ENCODE measurements at regions not wholly inside any gene's neighbourhood (a gene's known extent, or its start where the extent isn't known, plus 50 kb on each side); places are given as distances from the start of the nearest gene placed in this dataset.
"Not testable (repeated sequence)": the region's sequence is repeated elsewhere in the genome, so short reads cannot be mapped to it uniquely, and the experiment has no call there.

DNA sequence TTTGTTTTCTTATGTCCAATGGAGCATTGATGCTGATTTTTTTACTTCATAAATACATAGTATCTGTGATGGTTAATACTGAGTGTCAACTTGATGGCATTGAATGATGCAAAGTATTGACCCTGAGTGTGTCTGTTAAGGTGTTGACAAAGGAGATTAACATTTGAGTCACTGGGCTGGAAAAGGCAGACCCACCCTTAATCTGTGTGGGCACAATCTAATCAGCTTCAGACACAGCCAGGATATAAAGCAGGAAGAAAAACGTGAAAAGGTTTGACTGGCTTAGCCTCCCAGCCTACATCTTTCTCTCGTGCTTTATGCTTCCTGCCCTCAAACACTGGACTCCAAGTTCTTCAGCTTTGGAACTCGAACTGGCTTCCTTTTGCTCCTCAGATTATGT is 230.6 kb upstream of the SPRY1 start:
- TF ChIP-seq, protein P1, sequence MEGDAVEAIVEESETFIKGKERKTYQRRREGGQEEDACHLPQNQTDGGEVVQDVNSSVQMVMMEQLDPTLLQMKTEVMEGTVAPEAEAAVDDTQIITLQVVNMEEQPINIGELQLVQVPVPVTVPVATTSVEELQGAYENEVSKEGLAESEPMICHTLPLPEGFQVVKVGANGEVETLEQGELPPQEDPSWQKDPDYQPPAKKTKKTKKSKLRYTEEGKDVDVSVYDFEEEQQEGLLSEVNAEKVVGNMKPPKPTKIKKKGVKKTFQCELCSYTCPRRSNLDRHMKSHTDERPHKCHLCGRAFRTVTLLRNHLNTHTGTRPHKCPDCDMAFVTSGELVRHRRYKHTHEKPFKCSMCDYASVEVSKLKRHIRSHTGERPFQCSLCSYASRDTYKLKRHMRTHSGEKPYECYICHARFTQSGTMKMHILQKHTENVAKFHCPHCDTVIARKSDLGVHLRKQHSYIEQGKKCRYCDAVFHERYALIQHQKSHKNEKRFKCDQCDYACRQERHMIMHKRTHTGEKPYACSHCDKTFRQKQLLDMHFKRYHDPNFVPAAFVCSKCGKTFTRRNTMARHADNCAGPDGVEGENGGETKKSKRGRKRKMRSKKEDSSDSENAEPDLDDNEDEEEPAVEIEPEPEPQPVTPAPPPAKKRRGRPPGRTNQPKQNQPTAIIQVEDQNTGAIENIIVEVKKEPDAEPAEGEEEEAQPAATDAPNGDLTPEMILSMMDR (IDR thresholded peaks at IDR 0.05; ENCODE audit: control extremely low read depth, extremely low read depth, low read depth, missing control alignments): no peak
- DNase-seq (ENCODE audit: extremely low spot score): no peak
- POLR2A ChIA-PET: no interaction called here
- CTCF ChIA-PET: no interaction called here

DNA sequence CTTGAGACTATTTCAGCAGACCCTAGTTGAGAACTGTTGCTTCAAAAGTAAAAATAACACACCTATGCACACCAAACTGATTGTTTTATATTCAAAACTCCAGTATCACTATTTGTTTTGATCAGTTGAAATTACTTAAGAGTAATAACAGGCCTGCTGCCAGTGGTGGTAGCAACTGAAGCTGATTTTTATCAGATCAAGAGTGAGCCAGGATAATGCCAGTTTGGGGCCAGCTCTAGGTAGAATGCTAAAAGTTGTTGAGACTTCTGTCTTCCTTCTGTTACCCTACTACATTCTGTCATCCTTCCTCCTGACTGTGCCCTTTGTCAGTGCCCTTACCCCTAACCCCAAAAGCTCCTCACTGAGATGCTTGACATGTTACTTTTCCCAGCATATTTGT is 228.7 kb upstream of the SPRY1 start:
- POLR2A ChIA-PET: no interaction called here
- TF ChIP-seq, protein P1 (IDR thresholded peaks at IDR 0.05; ENCODE audit: control extremely low read depth, extremely low read depth, low read depth, missing control alignments): no peak
- DNase-seq (ENCODE audit: extremely low spot score): no peak
- CTCF ChIA-PET: interaction anchor here (1.2 to 2.8 kb wide), 3 partner anchors 11 to 14 kb away, joined by 3 to 10 read pairs (median 7); no protein-coding TSS in a partner anchor

DNA sequence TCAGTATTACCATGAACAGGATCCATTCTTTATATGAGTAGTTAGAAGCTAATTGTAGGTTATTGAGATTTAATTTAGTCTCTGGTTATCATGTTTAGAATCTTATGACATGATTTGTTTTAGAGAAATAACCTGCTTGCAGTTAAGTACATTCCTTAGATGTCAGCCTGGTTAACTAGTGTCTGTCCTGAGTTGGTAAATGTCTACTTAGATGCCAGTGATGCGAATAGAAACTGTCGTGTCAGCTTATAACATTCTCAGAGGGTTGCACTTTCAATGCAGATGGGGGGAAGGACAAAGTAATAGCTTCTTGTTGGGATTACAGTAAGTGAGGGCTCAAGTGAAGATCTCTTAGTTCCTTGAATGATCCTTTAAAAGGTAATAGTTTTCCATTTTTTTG is 227.8 kb upstream of the SPRY1 start:
- POLR2A ChIA-PET: no interaction called here
- no peak for DNase-seq (ENCODE audit: extremely low spot score)
- CTCF ChIA-PET: interaction anchor here (1.2 to 2.8 kb wide), 2 partner anchors 12 to 15 kb away, joined by 3 to 10 read pairs; no protein-coding TSS in a partner anchor
- TF ChIP-seq, protein P1 (IDR thresholded peaks at IDR 0.05; ENCODE audit: control extremely low read depth, extremely low read depth, low read depth, missing control alignments): no peak

DNA sequence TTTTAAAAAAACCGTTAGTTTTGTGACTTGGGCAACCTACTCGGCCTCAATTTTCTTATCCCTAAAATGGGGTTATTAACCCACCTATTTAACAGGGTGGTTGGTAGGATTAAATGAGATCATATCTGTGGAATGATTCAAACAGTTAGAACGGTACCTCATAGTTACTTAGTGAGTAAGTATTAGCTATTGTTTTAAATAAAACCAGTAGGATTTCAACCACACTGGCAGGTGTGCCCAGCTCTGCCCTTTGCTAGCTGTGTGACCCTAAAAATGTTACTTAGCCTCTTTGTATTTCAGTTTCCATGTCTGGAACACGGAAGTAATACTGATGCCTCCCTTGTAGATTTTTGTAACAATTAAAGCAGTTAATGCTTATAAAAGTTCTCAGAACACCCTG is 225.8 kb upstream of the SPRY1 start:
- TF ChIP-seq, protein P1 (IDR thresholded peaks at IDR 0.05; ENCODE audit: control extremely low read depth, extremely low read depth, low read depth, missing control alignments): no peak
- no peak for DNase-seq (ENCODE audit: extremely low spot score)
- ChIA-PET POLR2A (no interaction called here), CTCF (no interaction called here)

DNA sequence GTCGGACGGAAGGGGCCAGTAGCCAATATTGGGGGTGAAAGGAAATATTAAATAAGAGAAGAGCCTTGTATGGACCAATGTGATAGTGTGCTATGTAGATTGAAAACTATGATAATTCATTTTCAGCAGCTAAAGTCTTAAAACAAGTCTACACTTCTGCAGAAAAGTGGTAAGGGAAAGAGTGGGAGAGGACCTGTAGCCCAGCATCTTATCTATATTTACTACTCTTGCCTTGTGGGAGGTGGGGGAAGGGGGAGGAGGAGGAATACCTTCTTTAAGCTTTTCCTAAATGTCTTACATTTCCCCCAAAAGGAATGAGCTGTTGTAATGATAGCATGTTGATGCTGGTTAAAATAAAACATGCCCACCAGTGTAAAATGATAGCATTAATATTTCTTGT is 220.0 kb upstream of the SPRY1 start:
- DNase-seq (ENCODE audit: extremely low spot score): no peak
- ChIA-PET CTCF (interaction anchor here (0.8 kb wide), 2 partner anchors 18 to 25 kb away, joined by 3 to 4 read pairs; no protein-coding TSS in a partner anchor), POLR2A (no interaction called here)
- TF ChIP-seq, protein P1 (IDR thresholded peaks at IDR 0.05; ENCODE audit: control extremely low read depth, extremely low read depth, low read depth, missing control alignments): no peak

DNA sequence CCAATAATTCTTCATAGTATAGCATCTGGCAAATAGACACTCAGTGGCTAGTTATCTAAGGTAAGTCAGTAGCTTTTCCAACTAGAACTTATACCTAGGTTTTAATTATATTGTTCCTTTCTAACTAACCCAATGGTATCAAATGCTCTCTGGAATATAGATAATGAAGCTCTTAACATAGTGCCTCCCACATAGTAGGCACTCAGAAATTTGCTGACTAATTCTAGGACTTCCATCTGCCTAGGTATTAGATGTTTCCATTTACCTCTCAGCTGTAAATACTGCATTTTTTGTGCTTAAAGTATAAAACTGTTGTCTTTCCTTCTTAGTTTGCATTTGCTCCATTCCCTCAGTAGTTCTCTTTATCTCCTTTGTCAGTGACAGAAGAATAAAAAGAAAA is 214.3 kb upstream of the SPRY1 start:
- CTCF ChIA-PET: interaction anchor here (1.3 kb wide), 1 partner anchor 16 kb away, joined by 3 read pairs; no protein-coding TSS in a partner anchor
- TF ChIP-seq, protein P1 (IDR thresholded peaks at IDR 0.05; ENCODE audit: control extremely low read depth, extremely low read depth, low read depth, missing control alignments): no peak
- POLR2A ChIA-PET: no interaction called here
- no peak for DNase-seq (ENCODE audit: extremely low spot score)

DNA sequence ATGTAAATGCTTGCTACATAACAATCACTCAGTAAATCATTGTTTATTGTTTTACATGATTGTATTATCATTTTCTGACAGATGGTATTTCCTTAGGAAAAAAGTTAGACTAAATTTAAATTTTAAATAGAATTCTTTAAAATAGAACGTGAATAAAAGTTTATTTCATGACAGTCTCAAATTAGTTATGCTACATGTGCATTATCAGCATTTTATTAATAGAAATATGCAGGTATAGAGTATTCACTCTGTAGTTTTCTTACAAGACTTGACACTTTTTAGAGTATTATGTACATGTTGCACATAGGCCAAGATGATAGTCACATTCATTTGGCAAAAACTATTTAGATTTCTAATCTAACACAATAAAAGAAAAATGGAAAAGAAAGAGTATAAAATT is 213.3 kb upstream of the SPRY1 start:
- ChIA-PET CTCF (no interaction called here), POLR2A (no interaction called here)
- DNase-seq (ENCODE audit: extremely low spot score): no peak
- TF ChIP-seq, protein P1 (IDR thresholded peaks at IDR 0.05; ENCODE audit: control extremely low read depth, extremely low read depth, low read depth, missing control alignments): no peak

DNA sequence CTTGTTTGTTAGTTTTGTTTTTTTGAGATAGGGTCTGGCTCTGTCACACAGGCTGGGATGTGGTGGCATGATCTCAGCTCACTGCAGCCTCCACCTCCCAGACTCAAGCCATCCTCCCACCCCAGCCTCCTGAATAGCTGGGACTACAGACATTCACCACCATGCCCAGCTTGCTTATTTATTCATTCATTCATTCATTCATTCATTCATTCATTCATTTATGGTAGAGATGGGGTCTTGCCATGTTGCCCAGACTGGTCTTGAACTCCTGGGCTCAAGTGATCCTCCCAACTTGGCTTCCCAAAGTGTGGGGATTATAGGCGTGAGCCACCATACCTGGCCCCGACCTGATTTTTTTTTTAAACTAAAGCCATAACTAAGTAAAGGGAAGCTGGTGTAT is 212.8 kb upstream of the SPRY1 start:
- POLR2A ChIA-PET; CTCF ChIA-PET; DNase-seq (ENCODE audit: extremely low spot score): not testable (repeated sequence)

Measured in GM10248 (cell line).